ENCODE measurements at regions not wholly inside any gene's neighbourhood (a gene's known extent, or its start where the extent isn't known, plus 50 kb on each side); places are given as distances from the start of the nearest gene placed in this dataset.

GRCh38 chr6:189676-190075 is 102.6 kb upstream of the DUSP22 start:
- no peak for DNase-seq (ENCODE audit: extremely low spot score)
- TF ChIP-seq CTCF (IDR thresholded peaks at IDR 0.05; ENCODE audit: control extremely low read depth, extremely low read depth, low read depth, missing control alignments): no peak
- ChIA-PET CTCF (interaction anchor here (0.7 to 32.8 kb wide), 31 partner anchors 9 to 1247 kb away, joined by 3 to 620 read pairs (median 6); partner anchors contain the start of genes DUSP22 and IRF4), POLR2A (interaction anchor here (1.7 to 5.4 kb wide), 2 partner anchors 29 to 203 kb away, joined by 7 to 30 read pairs; partner anchors contain the start of gene IRF4)

- ChIA-PET CTCF (interaction anchor here (0.8 to 32.8 kb wide), 21 partner anchors 11 to 309 kb away, joined by 3 to 620 read pairs (median 6); partner anchors contain the start of genes DUSP22 and IRF4), POLR2A (interaction anchor here (0.6 to 5.4 kb wide), 2 partner anchors 202 to 209 kb away, joined by 3 to 30 read pairs; partner anchors contain the start of gene IRF4)
- TF ChIP-seq CTCF (IDR thresholded peaks at IDR 0.05; ENCODE audit: control extremely low read depth, extremely low read depth, low read depth, missing control alignments): peak; percentile 39
- DNase-seq (ENCODE audit: extremely low spot score): no peak
Observed at GRCh38 chr6:190596-191395, 101.5 kb upstream of the DUSP22 start.

DNA sequence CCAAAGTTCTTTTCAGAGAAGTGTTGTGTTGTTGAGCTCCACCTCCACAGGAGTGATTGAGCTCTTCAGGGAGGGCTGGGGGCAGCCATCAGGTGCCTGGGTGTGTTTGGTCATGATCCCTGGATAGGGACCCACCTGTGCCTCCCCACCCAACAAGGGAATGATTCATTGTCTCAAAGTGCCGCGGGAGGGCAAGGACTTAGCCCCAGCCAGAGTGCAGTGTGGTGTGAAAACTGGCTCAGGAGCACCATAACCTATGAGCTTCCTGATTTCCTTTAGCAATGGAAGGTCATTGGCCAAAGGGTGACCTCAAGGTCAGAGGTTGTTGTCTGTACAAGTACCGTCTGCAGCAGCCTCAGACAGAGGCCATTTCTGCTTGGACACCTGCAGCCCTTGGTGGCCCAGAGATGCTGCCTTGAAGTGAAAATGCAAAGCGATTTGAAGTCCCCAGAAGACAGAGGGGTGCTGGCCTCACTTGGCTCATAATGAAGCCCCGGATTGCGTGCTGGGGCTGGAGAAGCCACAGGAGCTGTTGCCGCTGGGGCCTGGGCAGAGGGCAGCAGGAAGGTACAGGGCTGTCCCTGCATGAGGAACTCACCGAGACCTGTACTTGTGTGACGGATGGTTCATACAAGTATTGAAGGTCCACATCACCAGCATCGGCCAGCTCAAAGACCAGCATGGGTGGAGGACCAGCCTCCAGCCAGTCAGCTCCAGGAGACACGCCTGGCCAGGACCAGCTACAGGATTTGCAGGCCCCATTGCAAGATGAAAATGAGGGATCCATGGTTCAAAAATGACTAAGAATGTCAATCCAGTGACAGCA is 100.6 kb upstream of the DUSP22 start:
- POLR2A ChIA-PET: interaction anchor here (5.4 kb wide), 1 partner anchor 201 kb away, joined by 30 read pairs; the partner anchor contains the start of gene IRF4
- TF ChIP-seq CTCF (IDR thresholded peaks at IDR 0.05; ENCODE audit: control extremely low read depth, extremely low read depth, low read depth, missing control alignments): no peak
- CTCF ChIA-PET: interaction anchor here (0.8 to 32.8 kb wide), 15 partner anchors 11 to 255 kb away, joined by 3 to 620 read pairs (median 6); partner anchors contain the start of genes DUSP22 and IRF4
- no peak for DNase-seq (ENCODE audit: extremely low spot score)

GRCh38 chr6:192313-192664 is 100.0 kb upstream of the DUSP22 start:
- no peak for TF ChIP-seq CTCF (IDR thresholded peaks at IDR 0.05; ENCODE audit: control extremely low read depth, extremely low read depth, low read depth, missing control alignments)
- POLR2A ChIA-PET: interaction anchor here (5.4 kb wide), 1 partner anchor 200 kb away, joined by 30 read pairs; the partner anchor contains the start of gene IRF4
- CTCF ChIA-PET: interaction anchor here (1.0 to 32.8 kb wide), 8 partner anchors 10 to 254 kb away, joined by 3 to 620 read pairs (median 13); partner anchors contain the start of gene IRF4
- no peak for DNase-seq (ENCODE audit: extremely low spot score)

- no peak for TF ChIP-seq CTCF (IDR thresholded peaks at IDR 0.05; ENCODE audit: control extremely low read depth, extremely low read depth, low read depth, missing control alignments)
- no peak for DNase-seq (ENCODE audit: extremely low spot score)
- ChIA-PET POLR2A (interaction anchor here (1.0 to 1.5 kb wide), 2 partner anchors 34 to 36 kb away, joined by 3 to 10 read pairs; no protein-coding TSS in a partner anchor), CTCF (interaction anchor here (0.7 to 32.8 kb wide), 6 partner anchors 9 to 291 kb away, joined by 3 to 620 read pairs (median 12); no protein-coding TSS in a partner anchor)
Observed at GRCh38 chr6:193180-193579, 99.1 kb upstream of the DUSP22 start.
